ENCODE measurements at regions not wholly inside any gene's neighbourhood (a gene's known extent, or its start where the extent isn't known, plus 50 kb on each side); places are given as distances from the start of the nearest gene placed in this dataset.

DNA sequence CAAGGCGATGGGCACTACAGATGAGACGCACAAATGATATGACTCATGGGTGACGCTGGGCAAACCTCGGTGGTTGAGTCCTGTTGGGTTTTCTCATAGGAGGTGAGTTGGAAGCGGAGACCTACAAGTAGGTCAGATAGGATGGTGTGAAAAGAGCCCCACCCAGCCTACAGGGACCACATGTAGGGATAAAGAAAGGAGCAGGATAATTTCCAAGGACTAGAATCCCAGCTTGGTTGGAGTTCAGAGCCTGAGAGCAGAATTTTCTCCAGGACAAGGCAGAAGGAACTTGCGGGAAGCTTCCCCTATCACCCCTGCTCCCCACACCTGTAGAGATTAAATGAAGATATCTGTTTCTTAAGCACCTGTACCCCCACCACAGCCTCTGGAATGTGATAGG lies 489.7 kb upstream of the CDH4 start:
- no peak for DNase-seq (ENCODE audit: low read depth, low spot score)
- H3K4me3 ChIP-seq (ENCODE audit: low read depth, low read length): no peak overlapping the region
- TF ChIP-seq, protein P1, sequence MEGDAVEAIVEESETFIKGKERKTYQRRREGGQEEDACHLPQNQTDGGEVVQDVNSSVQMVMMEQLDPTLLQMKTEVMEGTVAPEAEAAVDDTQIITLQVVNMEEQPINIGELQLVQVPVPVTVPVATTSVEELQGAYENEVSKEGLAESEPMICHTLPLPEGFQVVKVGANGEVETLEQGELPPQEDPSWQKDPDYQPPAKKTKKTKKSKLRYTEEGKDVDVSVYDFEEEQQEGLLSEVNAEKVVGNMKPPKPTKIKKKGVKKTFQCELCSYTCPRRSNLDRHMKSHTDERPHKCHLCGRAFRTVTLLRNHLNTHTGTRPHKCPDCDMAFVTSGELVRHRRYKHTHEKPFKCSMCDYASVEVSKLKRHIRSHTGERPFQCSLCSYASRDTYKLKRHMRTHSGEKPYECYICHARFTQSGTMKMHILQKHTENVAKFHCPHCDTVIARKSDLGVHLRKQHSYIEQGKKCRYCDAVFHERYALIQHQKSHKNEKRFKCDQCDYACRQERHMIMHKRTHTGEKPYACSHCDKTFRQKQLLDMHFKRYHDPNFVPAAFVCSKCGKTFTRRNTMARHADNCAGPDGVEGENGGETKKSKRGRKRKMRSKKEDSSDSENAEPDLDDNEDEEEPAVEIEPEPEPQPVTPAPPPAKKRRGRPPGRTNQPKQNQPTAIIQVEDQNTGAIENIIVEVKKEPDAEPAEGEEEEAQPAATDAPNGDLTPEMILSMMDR (IDR thresholded peaks at IDR 0.05; ENCODE audit: low read depth, low read length): no peak
- in situ Hi-C loops (cut with HindIII; ENCODE audit: low sequenced_read_pairs): no loop called here

- H3K4me3 ChIP-seq (ENCODE audit: low read depth, low read length): no peak overlapping the region
- in situ Hi-C loops (cut with HindIII; ENCODE audit: low sequenced_read_pairs): no loop called here
- TF ChIP-seq, protein P1 (IDR thresholded peaks at IDR 0.05; ENCODE audit: low read depth, low read length): no peak
- no peak for DNase-seq (ENCODE audit: low read depth, low spot score)
Measured at GRCh38 chr20:60764328-60764727, 487.7 kb upstream of the CDH4 start.

DNA sequence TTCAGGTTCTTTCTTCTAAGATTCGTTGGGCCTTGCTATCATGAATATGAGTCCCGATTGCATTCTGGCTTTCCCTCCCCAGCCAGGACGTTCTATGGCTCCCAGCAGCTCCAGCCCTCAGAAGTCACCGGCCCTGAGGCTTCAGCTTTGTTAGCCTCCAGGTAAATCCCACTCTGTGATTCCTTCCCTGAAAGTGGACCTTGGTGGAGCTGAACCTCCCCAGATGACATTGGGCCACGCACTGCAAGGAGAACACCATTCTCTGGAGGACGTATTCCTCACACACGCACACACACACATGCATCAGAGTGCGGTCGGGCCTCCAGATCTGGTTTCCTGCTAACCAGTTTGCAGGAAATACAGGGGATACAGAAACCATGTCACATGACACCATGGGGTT lies 487.3 kb upstream of the CDH4 start:
- TF ChIP-seq, protein P1 (IDR thresholded peaks at IDR 0.05; ENCODE audit: low read depth, low read length): no peak
- in situ Hi-C loops (cut with HindIII; ENCODE audit: low sequenced_read_pairs): no loop called here
- no peak overlapping the region for H3K4me3 ChIP-seq (ENCODE audit: low read depth, low read length)
- DNase-seq (ENCODE audit: low read depth, low spot score): no peak

GRCh38 chr20:60765821-60766403 lies 486.1 kb upstream of the CDH4 start:
- no peak for DNase-seq (ENCODE audit: low read depth, low spot score)
- H3K4me3 ChIP-seq (ENCODE audit: low read depth, low read length): no peak overlapping the region
- in situ Hi-C loops (cut with HindIII; ENCODE audit: low sequenced_read_pairs): no loop called here
- TF ChIP-seq, protein P1 (IDR thresholded peaks at IDR 0.05; ENCODE audit: low read depth, low read length): no peak

- TF ChIP-seq, protein P1 (IDR thresholded peaks at IDR 0.05; ENCODE audit: low read depth, low read length): no peak
- DNase-seq (ENCODE audit: low read depth, low spot score): no peak
- in situ Hi-C loops (cut with HindIII; ENCODE audit: low sequenced_read_pairs): no loop called here
- no peak overlapping the region for H3K4me3 ChIP-seq (ENCODE audit: low read depth, low read length)
Measured at GRCh38 chr20:60768216-60768615, 483.8 kb upstream of the CDH4 start.

DNA sequence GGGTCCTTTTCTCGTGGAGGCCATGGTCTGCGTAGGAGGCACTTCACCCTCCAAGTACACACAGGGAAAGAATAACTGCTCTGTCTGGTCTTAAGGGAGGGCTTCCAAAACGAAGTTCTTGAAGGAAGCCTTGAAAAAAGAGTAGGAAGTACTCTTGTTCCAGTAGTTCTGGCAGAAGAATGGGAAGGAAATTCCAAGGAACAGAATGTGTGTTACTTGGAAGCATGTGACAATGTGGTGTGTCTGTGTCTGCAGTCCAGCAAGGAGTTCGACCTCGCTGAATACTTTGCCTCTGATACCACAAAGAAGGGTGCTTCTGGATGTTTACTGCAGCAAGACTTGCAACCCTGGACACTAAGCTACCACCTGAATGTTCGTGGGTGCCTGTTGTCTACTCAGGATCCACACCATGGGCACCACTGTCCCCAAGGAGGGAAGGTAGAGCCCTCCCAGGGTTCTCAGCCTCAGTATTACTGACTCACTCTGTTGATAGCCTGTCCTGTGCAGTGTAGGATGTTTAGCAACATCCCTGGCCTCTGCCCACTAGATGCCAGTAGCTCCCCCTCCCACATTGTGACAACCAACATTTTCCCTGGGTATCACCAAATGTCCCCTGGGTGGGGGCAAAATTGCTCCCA lies 471.6 kb upstream of the CDH4 start:
- in situ Hi-C loops (cut with HindIII; ENCODE audit: low sequenced_read_pairs): no loop called here
- H3K4me3 ChIP-seq (ENCODE audit: low read depth, low read length): no peak overlapping the region
- no peak for DNase-seq (ENCODE audit: low read depth, low spot score)
- TF ChIP-seq, protein P1 (IDR thresholded peaks at IDR 0.05; ENCODE audit: low read depth, low read length): no peak
